ENCODE measurements at regions not wholly inside any gene's neighbourhood (a gene's known extent, or its start where the extent isn't known, plus 50 kb on each side); places are given as distances from the start of the nearest gene placed in this dataset.

- no peak for DNase-seq (ENCODE audit: low spot score)
- Histone ChIP-seq H3K36me3 (no peaks in the 10 kb centered on the region), H3K27me3 (no peaks in the 10 kb centered on the region), H3K4me1 (no peaks in the 10 kb centered on the region), H3K27ac (no peak overlapping the region), H3K4me3 (no peak overlapping the region), H3K9me3 (no peaks in the 10 kb centered on the region)
- TF ChIP-seq CTCF (IDR thresholded peaks at IDR 0.05) = no peak
Observed at GRCh38 chr1:41981796-41982195, 63.1 kb upstream of the HIVEP3 start.

GRCh38 chr1:41980827-41981653 lies 62.3 kb upstream of the HIVEP3 start:
- no peak for DNase-seq (ENCODE audit: low spot score)
- H3K27me3 ChIP-seq = no peaks in the 10 kb centered on the region
- no peaks in the 10 kb centered on the region for H3K36me3 ChIP-seq
- no peaks in the 10 kb centered on the region for H3K4me1 ChIP-seq
- no peak overlapping the region for H3K27ac ChIP-seq
- H3K9me3 ChIP-seq = no peaks in the 10 kb centered on the region
- H3K4me3 ChIP-seq = no peak overlapping the region
- TF ChIP-seq CTCF (IDR thresholded peaks at IDR 0.05) = no peak

GRCh38 chr1:41978986-41979385 lies 60.3 kb upstream of the HIVEP3 start:
- no peak for TF ChIP-seq CTCF (IDR thresholded peaks at IDR 0.05)
- no peaks in the 10 kb centered on the region for H3K4me1 ChIP-seq
- no peaks in the 10 kb centered on the region for H3K9me3 ChIP-seq
- no peak for DNase-seq (ENCODE audit: low spot score)
- no peaks in the 10 kb centered on the region for H3K36me3 ChIP-seq
- no peak overlapping the region for H3K4me3 ChIP-seq
- no peak overlapping the region for H3K27ac ChIP-seq
- no peaks in the 10 kb centered on the region for H3K27me3 ChIP-seq

GRCh38 chr1:41977326-41977725 lies 58.6 kb upstream of the HIVEP3 start:
- no peaks in the 10 kb centered on the region for H3K4me1 ChIP-seq
- H3K4me3 ChIP-seq = no peak overlapping the region
- H3K36me3 ChIP-seq = no peaks in the 10 kb centered on the region
- H3K27ac ChIP-seq = no peak overlapping the region
- no peak for DNase-seq (ENCODE audit: low spot score)
- no peaks in the 10 kb centered on the region for H3K9me3 ChIP-seq
- TF ChIP-seq CTCF (IDR thresholded peaks at IDR 0.05) = no peak
- no peaks in the 10 kb centered on the region for H3K27me3 ChIP-seq

DNA sequence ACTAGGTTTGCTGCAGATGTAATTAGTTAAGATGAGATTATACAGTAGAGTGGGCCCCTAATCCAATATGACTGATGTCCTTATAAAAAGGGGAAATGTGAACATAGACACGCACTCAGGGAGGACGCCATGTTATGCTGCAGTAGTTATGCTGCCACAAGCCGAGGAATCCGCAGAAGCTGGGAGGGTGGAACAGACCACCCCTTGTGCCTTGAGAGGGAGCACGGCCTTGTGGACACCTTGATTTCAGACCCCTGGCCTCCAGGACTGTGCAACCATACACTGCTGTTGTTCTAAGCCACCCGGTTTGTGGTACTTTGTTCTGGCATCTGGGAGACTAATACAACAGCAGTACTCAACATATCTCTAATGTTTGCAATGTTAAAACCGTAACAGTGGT lies 57.9 kb upstream of the HIVEP3 start:
- H3K9me3 ChIP-seq = no peaks in the 10 kb centered on the region
- H3K4me3 ChIP-seq = no peak overlapping the region

More for the DNA sequence above, 57.9 kb upstream of the HIVEP3 start:
- Histone ChIP-seq H3K4me1 (no peaks in the 10 kb centered on the region), H3K27me3 (no peaks in the 10 kb centered on the region), H3K27ac (no peak overlapping the region), H3K36me3 (no peaks in the 10 kb centered on the region)
- DNase-seq (ENCODE audit: low spot score) = no peak
- TF ChIP-seq CTCF (IDR thresholded peaks at IDR 0.05) = no peak

Data from right atrium auricular region (tissue), 2 donors.